ENCODE measurements at regions not wholly inside any gene's neighbourhood (a gene's known extent, or its start where the extent isn't known, plus 50 kb on each side); places are given as distances from the start of the nearest gene placed in this dataset.

DNA sequence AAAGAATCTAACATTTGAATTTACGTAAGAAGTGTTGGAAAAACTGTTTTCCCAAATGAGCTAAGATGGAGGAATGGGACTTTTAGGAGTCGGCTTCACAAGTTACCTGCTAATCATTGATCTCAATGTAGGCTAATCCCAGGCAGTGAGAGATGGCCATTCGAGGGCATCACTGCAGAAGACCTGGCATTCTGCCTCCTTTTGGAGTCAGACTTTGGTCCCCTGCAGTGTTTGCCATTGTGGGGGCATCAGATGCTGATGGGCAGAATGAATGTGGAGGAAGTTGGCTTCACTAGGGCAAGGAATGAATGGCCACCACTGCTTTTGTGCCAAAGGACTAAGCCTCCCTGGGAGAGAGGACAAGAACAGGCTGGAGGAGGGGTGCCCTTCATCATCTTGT lies 55.7 kb upstream of the NKX2-2 start:
- TF ChIP-seq, protein P1, sequence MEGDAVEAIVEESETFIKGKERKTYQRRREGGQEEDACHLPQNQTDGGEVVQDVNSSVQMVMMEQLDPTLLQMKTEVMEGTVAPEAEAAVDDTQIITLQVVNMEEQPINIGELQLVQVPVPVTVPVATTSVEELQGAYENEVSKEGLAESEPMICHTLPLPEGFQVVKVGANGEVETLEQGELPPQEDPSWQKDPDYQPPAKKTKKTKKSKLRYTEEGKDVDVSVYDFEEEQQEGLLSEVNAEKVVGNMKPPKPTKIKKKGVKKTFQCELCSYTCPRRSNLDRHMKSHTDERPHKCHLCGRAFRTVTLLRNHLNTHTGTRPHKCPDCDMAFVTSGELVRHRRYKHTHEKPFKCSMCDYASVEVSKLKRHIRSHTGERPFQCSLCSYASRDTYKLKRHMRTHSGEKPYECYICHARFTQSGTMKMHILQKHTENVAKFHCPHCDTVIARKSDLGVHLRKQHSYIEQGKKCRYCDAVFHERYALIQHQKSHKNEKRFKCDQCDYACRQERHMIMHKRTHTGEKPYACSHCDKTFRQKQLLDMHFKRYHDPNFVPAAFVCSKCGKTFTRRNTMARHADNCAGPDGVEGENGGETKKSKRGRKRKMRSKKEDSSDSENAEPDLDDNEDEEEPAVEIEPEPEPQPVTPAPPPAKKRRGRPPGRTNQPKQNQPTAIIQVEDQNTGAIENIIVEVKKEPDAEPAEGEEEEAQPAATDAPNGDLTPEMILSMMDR (IDR thresholded peaks at IDR 0.05) = no peak
- no peak for TF ChIP-seq POLR2A (IDR thresholded peaks at IDR 0.05)

Measured in Peyer's patch (tissue), 4 donors.